ENCODE measurements at regions not wholly inside any gene's neighbourhood (a gene's known extent, or its start where the extent isn't known, plus 50 kb on each side); places are given as distances from the start of the nearest gene placed in this dataset.

DNA sequence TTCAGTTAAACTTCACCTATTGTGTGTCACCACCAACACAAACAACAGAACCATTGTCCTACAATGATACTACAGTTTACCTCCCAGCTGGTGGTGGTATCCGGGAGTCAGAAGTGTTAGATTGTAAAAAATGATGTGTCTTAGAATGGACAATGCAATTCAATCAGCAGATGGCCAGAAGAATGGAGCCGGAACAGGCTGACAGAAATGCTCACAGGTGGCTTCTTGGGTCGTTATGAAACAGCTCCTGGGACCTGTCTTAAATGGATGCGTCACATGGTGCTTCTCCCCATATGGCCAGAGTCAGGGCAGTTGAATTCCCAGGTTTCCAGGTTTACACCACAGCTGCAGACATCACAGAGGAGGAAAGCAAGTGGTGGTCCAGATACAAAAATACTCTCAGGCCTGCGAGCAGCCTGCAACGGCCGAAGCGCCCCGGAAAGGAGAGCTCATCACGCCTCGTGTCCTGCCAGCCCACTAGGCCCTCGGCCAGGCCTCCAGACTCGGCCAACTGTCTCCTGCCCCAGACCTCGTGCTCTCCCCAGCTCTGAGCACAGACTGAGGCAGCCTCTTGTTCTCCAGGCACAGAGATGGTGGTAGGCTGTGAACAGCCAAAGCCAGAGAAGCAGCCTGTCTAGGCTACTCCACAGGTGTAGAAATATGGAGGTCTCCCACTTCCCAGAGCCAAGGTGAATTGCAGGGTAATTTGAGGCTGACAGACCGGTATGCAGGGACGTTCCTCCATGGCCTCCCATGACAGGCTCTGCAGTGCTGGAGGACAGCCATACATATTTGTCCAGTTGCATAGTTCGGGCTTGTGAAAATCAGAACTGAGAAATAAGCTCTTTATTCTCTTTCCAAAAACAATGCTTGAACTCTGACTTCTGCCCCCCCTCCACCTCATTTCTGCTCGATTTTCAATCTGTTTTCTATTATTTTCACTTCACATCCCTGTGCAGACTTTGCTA, 98.5 kb upstream of the SPATA31C2 start:
- TF ChIP-seq POLR2A (IDR thresholded peaks at IDR 0.05) (no peak), POLR2AphosphoS5 (IDR thresholded peaks at IDR 0.05) (no peak), EP300 (IDR thresholded peaks at IDR 0.05) (no peak)
- TF ChIP-seq, protein P1, sequence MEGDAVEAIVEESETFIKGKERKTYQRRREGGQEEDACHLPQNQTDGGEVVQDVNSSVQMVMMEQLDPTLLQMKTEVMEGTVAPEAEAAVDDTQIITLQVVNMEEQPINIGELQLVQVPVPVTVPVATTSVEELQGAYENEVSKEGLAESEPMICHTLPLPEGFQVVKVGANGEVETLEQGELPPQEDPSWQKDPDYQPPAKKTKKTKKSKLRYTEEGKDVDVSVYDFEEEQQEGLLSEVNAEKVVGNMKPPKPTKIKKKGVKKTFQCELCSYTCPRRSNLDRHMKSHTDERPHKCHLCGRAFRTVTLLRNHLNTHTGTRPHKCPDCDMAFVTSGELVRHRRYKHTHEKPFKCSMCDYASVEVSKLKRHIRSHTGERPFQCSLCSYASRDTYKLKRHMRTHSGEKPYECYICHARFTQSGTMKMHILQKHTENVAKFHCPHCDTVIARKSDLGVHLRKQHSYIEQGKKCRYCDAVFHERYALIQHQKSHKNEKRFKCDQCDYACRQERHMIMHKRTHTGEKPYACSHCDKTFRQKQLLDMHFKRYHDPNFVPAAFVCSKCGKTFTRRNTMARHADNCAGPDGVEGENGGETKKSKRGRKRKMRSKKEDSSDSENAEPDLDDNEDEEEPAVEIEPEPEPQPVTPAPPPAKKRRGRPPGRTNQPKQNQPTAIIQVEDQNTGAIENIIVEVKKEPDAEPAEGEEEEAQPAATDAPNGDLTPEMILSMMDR (IDR thresholded peaks at IDR 0.05), result no peak
- Histone ChIP-seq H3K27me3 (no peaks in the 10 kb centered on the region), H3K36me3 (no peaks in the 10 kb centered on the region), H3K4me3 (no peak overlapping the region), H3K27ac (no peak overlapping the region), H3K9me3 (no peaks in the 10 kb centered on the region), H3K4me1 (peaks cover 9% of the 10 kb centered on the region)
- DNase-seq (ENCODE audit: low spot score in 2 of 2), result no peak
- WGBS, result 56% methylated on average over 13 of the region's 18 CpGs

DNA sequence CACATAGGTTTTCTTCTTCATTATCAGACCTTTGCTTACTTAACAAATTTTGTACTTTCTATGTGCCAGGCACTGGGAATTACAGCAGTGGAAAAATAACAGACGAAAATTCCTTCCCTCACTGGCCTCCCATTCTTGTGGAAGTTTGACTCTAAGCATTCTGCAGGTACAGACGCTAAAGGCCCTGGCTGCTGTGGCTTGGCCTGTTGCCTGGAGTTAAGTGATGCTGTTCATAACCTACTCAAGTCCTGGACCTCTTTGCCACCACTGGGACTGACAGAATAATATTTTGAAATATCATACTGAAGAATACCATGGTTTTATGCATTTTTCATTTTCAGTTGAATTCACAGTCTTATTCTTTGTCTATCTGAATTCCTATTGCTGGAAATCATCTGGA, 97.3 kb upstream of the SPATA31C2 start:
- H3K4me1 ChIP-seq, result peaks cover 9% of the 10 kb centered on the region
- no peaks in the 10 kb centered on the region for H3K36me3 ChIP-seq
- H3K27ac ChIP-seq, result no peak overlapping the region
- no peaks in the 10 kb centered on the region for H3K9me3 ChIP-seq
- TF ChIP-seq, protein P1 (IDR thresholded peaks at IDR 0.05), result no peak
- TF ChIP-seq EP300 (IDR thresholded peaks at IDR 0.05) (no peak), POLR2AphosphoS5 (IDR thresholded peaks at IDR 0.05) (no peak), POLR2A (IDR thresholded peaks at IDR 0.05) (no peak)
- DNase-seq (ENCODE audit: low spot score in 2 of 2), result no peak
- H3K27me3 ChIP-seq, result no peaks in the 10 kb centered on the region
- H3K4me3 ChIP-seq, result no peak overlapping the region
- WGBS, result 67% methylated on average over 2 of the region's 2 CpGs

DNA sequence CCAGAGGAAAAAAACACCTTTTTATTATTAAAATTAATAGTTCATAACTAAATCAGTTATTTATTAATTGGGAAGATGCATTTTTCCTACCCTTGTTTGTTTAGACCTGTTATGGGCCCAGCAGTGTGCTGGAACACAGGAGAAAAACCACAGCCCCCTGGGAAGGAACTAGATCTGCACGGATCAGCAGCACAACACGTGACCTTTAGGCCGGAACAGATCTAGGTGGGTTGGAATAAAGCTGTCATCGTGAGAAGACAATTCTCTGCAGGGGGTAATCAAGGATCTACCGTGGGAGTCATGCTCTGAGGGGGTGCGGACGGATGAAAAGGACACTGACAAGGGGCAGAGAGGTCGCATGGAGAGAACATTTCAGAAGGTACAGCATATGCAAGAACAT, 95.8 kb upstream of the SPATA31C2 start:
- Histone ChIP-seq H3K27me3 (no peaks in the 10 kb centered on the region), H3K27ac (no peak overlapping the region), H3K9me3 (no peaks in the 10 kb centered on the region), H3K4me1 (peaks cover 9% of the 10 kb centered on the region), H3K4me3 (no peak overlapping the region), H3K36me3 (no peaks in the 10 kb centered on the region)
- TF ChIP-seq EP300 (IDR thresholded peaks at IDR 0.05) (no peak), POLR2AphosphoS5 (IDR thresholded peaks at IDR 0.05) (no peak), POLR2A (IDR thresholded peaks at IDR 0.05) (no peak)
- DNase-seq (ENCODE audit: low spot score in 2 of 2), result no peak
- WGBS, result 65% methylated on average over 8 of the region's 8 CpGs

DNA sequence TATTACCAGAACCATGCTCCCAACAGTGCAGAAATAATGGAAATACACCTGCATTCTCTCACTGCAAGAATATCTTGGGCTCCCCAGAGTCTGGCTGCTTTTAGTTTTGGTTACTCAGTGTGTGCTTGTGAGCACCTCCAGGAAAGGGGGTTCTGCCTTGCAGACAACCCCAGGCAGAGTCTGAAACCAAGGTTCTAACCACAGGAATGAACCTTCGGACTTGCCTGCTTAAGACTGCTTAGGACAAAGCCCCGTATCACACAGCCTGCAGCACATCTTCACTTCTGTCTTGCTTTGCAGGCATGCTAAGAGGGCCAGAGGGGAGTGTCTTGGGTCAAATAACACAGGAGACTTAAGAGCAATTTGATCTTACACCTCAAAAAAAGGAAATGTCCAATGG, 94.8 kb upstream of the SPATA31C2 start:
- no peak overlapping the region for H3K4me3 ChIP-seq
- peaks cover 9% of the 10 kb centered on the region for H3K4me1 ChIP-seq
- 88% methylated on average over 2 of the region's 2 CpGs for WGBS
- no peaks in the 10 kb centered on the region for H3K36me3 ChIP-seq
- H3K27me3 ChIP-seq, result no peaks in the 10 kb centered on the region
- H3K9me3 ChIP-seq, result no peaks in the 10 kb centered on the region
- H3K27ac ChIP-seq, result no peak overlapping the region
- TF ChIP-seq POLR2AphosphoS5 (IDR thresholded peaks at IDR 0.05) (no peak), POLR2A (IDR thresholded peaks at IDR 0.05) (no peak), EP300 (IDR thresholded peaks at IDR 0.05) (no peak)
- no peak for DNase-seq (ENCODE audit: low spot score in 2 of 2)

DNA sequence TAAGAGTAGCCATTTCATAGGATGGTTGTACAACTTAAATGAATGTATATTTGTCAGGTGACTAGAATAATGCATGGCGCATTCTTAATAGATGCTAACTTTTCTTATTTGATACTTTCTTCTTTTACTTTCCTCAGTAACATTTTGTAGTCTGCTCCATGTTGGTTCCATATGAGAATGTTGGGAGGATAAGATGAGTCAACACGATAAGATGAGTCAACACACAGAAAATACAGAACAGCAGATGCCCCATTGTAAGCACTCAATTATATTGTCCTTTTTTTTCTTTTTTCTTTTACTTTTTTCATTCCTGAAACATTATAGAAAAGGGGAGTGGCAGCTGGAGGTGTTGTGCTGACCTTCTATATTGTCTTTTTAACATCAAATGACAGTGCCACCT, 92.3 kb upstream of the SPATA31C2 start:
- no peak for TF ChIP-seq POLR2AphosphoS5 (IDR thresholded peaks at IDR 0.05)
- TF ChIP-seq, protein P1 (IDR thresholded peaks at IDR 0.05), result no peak
- TF ChIP-seq POLR2A (IDR thresholded peaks at IDR 0.05), result no peak
- TF ChIP-seq EP300 (IDR thresholded peaks at IDR 0.05), result no peak
- no peaks in the 10 kb centered on the region for H3K27me3 ChIP-seq
- H3K4me3 ChIP-seq, result no peak overlapping the region
- no peaks in the 10 kb centered on the region for H3K9me3 ChIP-seq
- no peaks in the 10 kb centered on the region for H3K4me1 ChIP-seq
- no peaks in the 10 kb centered on the region for H3K36me3 ChIP-seq
- H3K27ac ChIP-seq, result no peak overlapping the region
- WGBS, result 90% methylated on average over 2 of the region's 2 CpGs
- DNase-seq (ENCODE audit: low spot score in 2 of 2), result no peak

DNA sequence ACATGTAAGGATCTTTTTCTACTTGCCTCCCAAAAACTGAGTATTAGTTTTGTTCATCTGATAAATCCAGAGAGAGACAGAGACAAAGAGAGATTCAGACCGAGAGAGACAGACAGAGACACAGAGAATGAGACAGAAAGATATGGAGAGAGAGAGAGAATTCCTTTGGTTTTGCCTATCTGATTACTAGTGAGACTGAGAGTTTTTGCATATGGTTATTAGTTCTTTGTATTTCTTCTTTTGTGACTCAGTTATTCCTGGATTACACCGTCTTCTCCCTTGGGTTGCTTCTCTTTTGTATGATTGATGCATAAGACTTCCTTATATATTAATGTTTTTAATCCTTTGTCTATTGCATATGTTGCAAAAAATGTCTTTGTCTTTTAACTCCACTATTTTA, 91.2 kb upstream of the SPATA31C2 start:
- DNase-seq (ENCODE audit: low spot score in 2 of 2), result no peak
- no peaks in the 10 kb centered on the region for H3K36me3 ChIP-seq
- no peak overlapping the region for H3K27ac ChIP-seq
- no peaks in the 10 kb centered on the region for H3K9me3 ChIP-seq
- 85% methylated on average over 2 of the region's 2 CpGs for WGBS
- no peaks in the 10 kb centered on the region for H3K4me1 ChIP-seq
- no peaks in the 10 kb centered on the region for H3K27me3 ChIP-seq
- TF ChIP-seq, protein P1 (IDR thresholded peaks at IDR 0.05), result no peak
- TF ChIP-seq POLR2AphosphoS5 (IDR thresholded peaks at IDR 0.05) (no peak), EP300 (IDR thresholded peaks at IDR 0.05) (no peak), POLR2A (IDR thresholded peaks at IDR 0.05) (no peak)
- H3K4me3 ChIP-seq, result no peak overlapping the region

All from suprapubic skin (tissue), 4 donors.